ENCODE measurements at regions not wholly inside any gene's neighbourhood (a gene's known extent, or its start where the extent isn't known, plus 50 kb on each side); places are given as distances from the start of the nearest gene placed in this dataset.

- BruUV-seq (replicated peaks): no TSS peak
- Histone ChIP-seq H2AFZ (ENCODE audit: low read depth, low read length) (no peak overlapping the region), H3K9me1 (replicated peaks; ENCODE audit: control insufficient read depth, extremely low read depth, insufficient read depth, low read length) (no peaks in the 10 kb centered on the region), H3K9ac (replicated peaks; ENCODE audit: extremely low read depth, insufficient read depth, low read length) (no peak overlapping the region), H3K79me2 (ENCODE audit: control insufficient read depth, insufficient read depth, low read length) (no peaks in the 10 kb centered on the region), H4K20me1 (replicated peaks; ENCODE audit: control insufficient read depth, extremely low read depth, insufficient read depth, low read length) (no peaks in the 10 kb centered on the region), H3K9me3 (replicated peaks; ENCODE audit: control insufficient read depth, insufficient read depth, low read length) (no peaks in the 10 kb centered on the region), H3K4me2 (ENCODE audit: insufficient read depth, low read length) (no peak overlapping the region), H3K4me3 (replicated peaks in 1 of 3; ENCODE audit: insufficient read depth in 1 of 3, low read depth in 1 of 3, low read length in 3 of 3) (no peak overlapping the region), H3K4me1 (ENCODE audit: control insufficient read depth, extremely low read depth, insufficient read depth, low read length) (no peaks in the 10 kb centered on the region), H3K27ac (ENCODE audit: insufficient read depth, low read depth, low read length) (no peak overlapping the region), H3K36me3 (ENCODE audit: control insufficient read depth in 2 of 2, extremely low read depth in 1 of 2, insufficient read depth in 2 of 2, low read length in 2 of 2) (no peaks in the 10 kb centered on the region), H3K27me3 (ENCODE audit: control insufficient read depth in 2 of 2, insufficient read depth in 2 of 2, low read length in 2 of 2) (peaks cover 0 to 2% of the 10 kb centered on the region in 2 experiments)
- TF ChIP-seq GATA2 (IDR thresholded peaks at IDR 0.05; ENCODE audit: insufficient read depth, insufficient read length, low read depth, low read length) (peak; percentile 62), POLR2A (IDR thresholded peaks at IDR 0.05; ENCODE audit: low read depth, low read length) (no peak), JUN (IDR thresholded peaks at IDR 0.05; ENCODE audit: borderline replicate concordance, insufficient read depth, insufficient read length, low read depth) (no peak), POLR2AphosphoS5 (IDR thresholded peaks at IDR 0.05; ENCODE audit: insufficient read depth, low read depth, low read length) (peak; percentile 16), FOS (IDR thresholded peaks at IDR 0.05; ENCODE audit: borderline replicate concordance, insufficient read depth, low read length) (no peak), EZH2 (IDR thresholded peaks at IDR 0.05; ENCODE audit: borderline replicate concordance, low read depth, low read length, severe bottlenecking) (no peak), MAX (IDR thresholded peaks at IDR 0.05; ENCODE audit: insufficient read depth, insufficient read length) (no peak)
- DNase-seq (ENCODE audit: low read depth, low spot score): peak; percentile 12
- CTCF ChIA-PET: no interaction called here
- peak; percentile 72 for FAIRE-seq
- POLR2A ChIA-PET: no interaction called here
- intact Hi-C loops (cut with micrococcal nuclease) (no loop called here), dilution Hi-C loops (cut with MboI; ENCODE audit: extremely low pct_ligation_motif_present, low sequenced_read_pairs) (no loop called here)
Measured at GRCh38 chr5:89043676-89044075, 160.7 kb upstream of the MEF2C start.

- Histone ChIP-seq H3K4me2 (ENCODE audit: insufficient read depth, low read length) (no peak overlapping the region), H3K9me1 (replicated peaks; ENCODE audit: control insufficient read depth, extremely low read depth, insufficient read depth, low read length) (no peaks in the 10 kb centered on the region), H3K79me2 (ENCODE audit: control insufficient read depth, insufficient read depth, low read length) (no peaks in the 10 kb centered on the region), H3K9ac (replicated peaks; ENCODE audit: extremely low read depth, insufficient read depth, low read length) (no peak overlapping the region), H3K4me1 (ENCODE audit: control insufficient read depth, extremely low read depth, insufficient read depth, low read length) (no peaks in the 10 kb centered on the region), H3K36me3 (ENCODE audit: control insufficient read depth in 2 of 2, extremely low read depth in 1 of 2, insufficient read depth in 2 of 2, low read length in 2 of 2) (no peaks in the 10 kb centered on the region), H3K4me3 (replicated peaks in 1 of 3; ENCODE audit: insufficient read depth in 1 of 3, low read depth in 1 of 3, low read length in 3 of 3) (no peak overlapping the region), H3K9me3 (replicated peaks; ENCODE audit: control insufficient read depth, insufficient read depth, low read length) (no peaks in the 10 kb centered on the region), H4K20me1 (replicated peaks; ENCODE audit: control insufficient read depth, extremely low read depth, insufficient read depth, low read length) (no peaks in the 10 kb centered on the region), H2AFZ (ENCODE audit: low read depth, low read length) (no peak overlapping the region), H3K27me3 (ENCODE audit: control insufficient read depth in 2 of 2, insufficient read depth in 2 of 2, low read length in 2 of 2) (peaks cover 0 to 2% of the 10 kb centered on the region in 2 experiments), H3K27ac (ENCODE audit: insufficient read depth, low read depth, low read length) (no peak overlapping the region)
- dilution Hi-C loops (cut with MboI; ENCODE audit: extremely low pct_ligation_motif_present, low sequenced_read_pairs): no loop called here
- DNase-seq (ENCODE audit: low read depth, low spot score) (no peak), FAIRE-seq (no peak)
- POLR2A ChIA-PET: no interaction called here
- TF ChIP-seq POLR2A (IDR thresholded peaks at IDR 0.05; ENCODE audit: low read depth, low read length) (no peak), POLR2AphosphoS5 (IDR thresholded peaks at IDR 0.05; ENCODE audit: insufficient read depth, low read depth, low read length) (no peak), FOS (IDR thresholded peaks at IDR 0.05; ENCODE audit: borderline replicate concordance, insufficient read depth, low read length) (no peak), EZH2 (IDR thresholded peaks at IDR 0.05; ENCODE audit: borderline replicate concordance, low read depth, low read length, severe bottlenecking) (no peak), CTCF (IDR thresholded peaks at IDR 0.05; ENCODE audit: extremely low read depth in 1 of 2, insufficient read depth in 1 of 2, low read depth in 1 of 2, low read length in 2 of 2) (no peak), GATA2 (IDR thresholded peaks at IDR 0.05; ENCODE audit: insufficient read depth, insufficient read length, low read depth, low read length) (no peak), MAX (IDR thresholded peaks at IDR 0.05; ENCODE audit: insufficient read depth, insufficient read length) (no peak), JUN (IDR thresholded peaks at IDR 0.05; ENCODE audit: borderline replicate concordance, insufficient read depth, insufficient read length, low read depth) (no peak), MYC (IDR thresholded peaks at IDR 0.05; ENCODE audit: low read depth, low read length) (no peak)
- no TSS peak for BruUV-seq (replicated peaks)
- CTCF ChIA-PET: interaction anchor here (1.3 kb wide), 1 partner anchor 313 kb away, joined by 5 read pairs; no protein-coding TSS in a partner anchor
- intact Hi-C loops (cut with micrococcal nuclease): no loop called here
Measured at GRCh38 chr5:89042746-89043145, 159.8 kb upstream of the MEF2C start.

All from endothelial cell of umbilical vein (primary cell).